Heart right ventricle (tissue), 16 donors: ENCODE measurements at regions not wholly inside any gene's neighbourhood (a gene's known extent, or its start where the extent isn't known, plus 50 kb on each side); places are given as distances from the start of the nearest gene placed in this dataset.
"Not testable (repeated sequence)": the region's sequence is repeated elsewhere in the genome, so short reads cannot be mapped to it uniquely, and the experiment has no call there.

Experiments used
- ATAC-seq, 8 donors: fragments of 200-7000 bp; cut with Tn5 transposase; one replicate each; pipeline ENCODE4 v1.9.1; 2020; ENCODE audit warnings: mild to moderate bottlenecking in 8 of 8, moderate library complexity in 8 of 8, moderate number of reproducible peaks in 1 of 8
- DNase-seq, 2 donors: peaks; one replicate each; pipeline ENCODE4 v3.0.0-alpha.2; 2020
- H3K27ac ChIP-seq, 10 donors: fragments of 200-600 bp; sonication (generic) in 2 of 10; one replicate each; pipeline versions ENCODE4 v1.5.0 to v1.8.0; 2020 to 2022; ENCODE audit warnings: mild to moderate bottlenecking in 3 of 10
- H3K27me3 ChIP-seq, 7 donors: fragments of 200-600 bp; one replicate each; pipeline ENCODE4 v1.8.0; 2021 to 2022; ENCODE audit warnings: mild to moderate bottlenecking in 2 of 7
- H3K36me3 ChIP-seq, 9 donors: fragments of 200-600 bp; sonication (generic) in 1 of 9; one replicate each; pipeline versions ENCODE4 v1.5.0 to v1.8.0; 2020 to 2022; ENCODE audit warnings: mild to moderate bottlenecking in 2 of 9
- H3K4me1 ChIP-seq, 9 donors: fragments of 200-600 bp; sonication (generic) in 1 of 9; one replicate each; pipeline versions ENCODE4 v1.5.0 to v1.8.0; 2020 to 2022; ENCODE audit warnings: mild to moderate bottlenecking in 4 of 9
- H3K4me3 ChIP-seq, 10 donors: fragments of 200-600 bp; sonication (generic) in 2 of 10; one replicate each; pipeline versions ENCODE4 v1.5.0 to v1.8.0; 2020 to 2022; ENCODE audit warnings: mild to moderate bottlenecking in 7 of 10, moderate library complexity in 2 of 10
- H3K9me3 ChIP-seq, 11 donors: fragments of 200-600 bp in 10 of 11; sonication (generic) in 2 of 11; one replicate each; pipeline versions ENCODE4 v1.5.0 to v1.8.0; 2013 to 2022; ENCODE audit warnings: mild to moderate bottlenecking in 2 of 11, control low read depth in 1 of 11, moderate library complexity in 1 of 11
- CTCF ChIP-seq, 9 donors: fragments of 200-600 bp; sonication (generic) in 2 of 9; IDR thresholded peaks; one replicate each; pipeline versions ENCODE4 v1.5.0 to v1.8.0; 2021 to 2022; ENCODE audit warnings: antibody characterized with exemption in 9 of 9, mild to moderate bottlenecking in 5 of 9, moderate library complexity in 1 of 9
- WGBS, 2 donors: extraction: QIAGEN DNeasy Blood & Tissue Kit; methylation state at CpG; one replicate each; pipeline ENCODE4 v1.1.7; 2013; ENCODE audit warnings: inconsistent platforms in 1 of 2; 5-methylcytosine and 5-hydroxymethylcytosine counted together
- intact Hi-C, 10 donors: fragments of 100-400 bp; cut with DNase I; formaldehyde crosslinking; loops; one replicate each; pipeline versions ENCODE4 v1.11.1 to v1.14.2; 2022
- donor health status: Arrhythmogenic right ventricular cardiomyopathy.
- donor health status: ischemic (EF 13 %, LVEDD 7.1; RV severe dilation, severe dysfunction).
- donor health status: healthy with polysubstance abuse.
- donor health status: DM: no; HTN: yes; CAD: no.
- donor health status: DM: no; HTN: no; CAD: no.
- donor health status: ischemic (EF 25% LVEDD 6.9; RV normal size, moderate dysfunction).
- donor health status: ischemic (EF 25% LVEDD 5.7; RV mildly dilated, moderate dysfunction).
- donor health status: healthy.
- donor health status: DM: yes; HTN: yes; CAD: no.
- donor health status: Ischemic cardiomyopathy.
- donor health status: ischemic (EF 35%, LVEDD 5.7; RV mildly dilated, moderate dysfunction).
- donor health status: nonischemic (EF 11% LVEDD 7.7; RV severe dilation, severe dysfunction).
- donor health status: DM: yes; HTN: yes; CAD: no.
- donor health status: PGD.
- donor health status: ischemic (EF 29% LVEDD 5.4; RV normal size, mild dysfunction).
- donor health status: nonischemic (EF 23%, LVEDD 6.1; RV moderate dilation, normal function).

DNA sequence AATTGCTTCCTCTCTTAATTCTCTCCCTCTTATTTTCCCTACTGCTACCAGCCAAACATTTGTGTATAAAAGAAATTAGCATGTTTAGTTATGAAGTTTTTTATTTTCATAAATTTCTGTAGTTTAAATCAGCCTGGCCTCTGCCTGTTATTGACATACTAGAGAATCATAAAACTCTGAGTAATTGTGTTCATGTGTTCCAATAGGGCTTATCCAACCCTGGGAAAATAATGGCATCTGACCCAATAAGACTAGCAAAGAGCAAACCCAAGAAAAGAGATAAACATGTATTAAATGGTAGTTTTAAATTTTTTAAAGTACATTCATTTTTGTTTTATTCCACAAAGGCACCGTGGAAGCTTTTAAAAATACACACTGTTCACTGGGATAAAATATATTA lies 404.3 kb downstream of the HLX start:
- Histone ChIP-seq H3K36me3 (no peaks in the 10 kb centered on the region), H3K4me3 (no peak overlapping the region), H3K9me3 (peaks cover 0 to 7% (median 0%) of the 10 kb centered on the region in 11 donors), H3K27me3 (no peaks in the 10 kb centered on the region), H3K27ac (no peak overlapping the region), H3K4me1 (peaks cover 0 to 7% (median 0%) of the 10 kb centered on the region in 9 donors)
- whole genome bisulfite sequencing, 2 donors: 57 to 82% methylated on average over 1 of the region's 1 CpG
- no peak for TF ChIP-seq CTCF (IDR thresholded peaks at IDR 0.05)
- intact Hi-C loops: loop anchor here in 1 of 10 donors (10.0 kb wide), 1 partner anchor 131 kb away; no protein-coding TSS in a partner anchor
- ATAC-seq (no peak), DNase-seq (no peak)

DNA sequence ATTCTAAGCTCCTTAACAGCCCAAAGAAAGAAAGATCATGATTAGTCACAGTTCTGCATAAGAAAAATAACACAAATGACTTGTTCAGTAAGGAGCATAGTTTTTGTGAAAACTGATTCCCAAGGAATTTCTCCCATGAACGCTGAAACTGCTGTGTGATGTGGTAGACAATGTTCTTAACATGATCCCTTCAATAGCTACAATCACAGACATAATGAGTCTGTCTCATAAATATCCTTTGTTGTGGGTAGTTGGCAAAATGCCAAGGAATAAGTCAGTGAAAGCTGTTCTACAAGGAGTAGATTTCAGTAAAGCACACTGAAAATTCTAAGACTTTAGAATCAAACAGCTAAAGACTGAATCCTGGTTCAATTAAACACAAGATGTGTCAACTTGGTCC lies 404.8 kb downstream of the HLX start:
- no peak for DNase-seq
- H3K27ac ChIP-seq: no peak overlapping the region
- no peaks in the 10 kb centered on the region for H3K36me3 ChIP-seq
- peaks cover 0 to 7% (median 0%) of the 10 kb centered on the region in 9 donors for H3K4me1 ChIP-seq
- WGBS, 2 donors: 26 to 34% methylated on average over 1 of the region's 1 CpG
- peaks cover 0 to 7% (median 0%) of the 10 kb centered on the region in 11 donors for H3K9me3 ChIP-seq
- H3K27me3 ChIP-seq: no peaks in the 10 kb centered on the region
- intact Hi-C loops: loop anchor here in 1 of 10 donors (10.0 kb wide), 1 partner anchor 131 kb away; no protein-coding TSS in a partner anchor
- no peak overlapping the region for H3K4me3 ChIP-seq
- ATAC-seq: no peak
- no peak for TF ChIP-seq CTCF (IDR thresholded peaks at IDR 0.05)

GRCh38 chr1:221284991-221285390 lies 405.7 kb downstream of the HLX start:
- H3K27me3 ChIP-seq, DNase-seq, H3K4me3 ChIP-seq, H3K36me3 ChIP-seq, H3K9me3 ChIP-seq, H3K27ac ChIP-seq, H3K4me1 ChIP-seq, ATAC-seq: not testable (repeated sequence)
- intact Hi-C loops: loop anchor here in 1 of 10 donors (10.0 kb wide), 1 partner anchor 130 kb away; no protein-coding TSS in a partner anchor
- 91 to 92% methylated on average over 14 of the region's 14 CpGs for whole genome bisulfite sequencing, 2 donors

GRCh38 chr1:221285458-221286210 lies 406.4 kb downstream of the HLX start:
- H3K36me3 ChIP-seq, H3K4me3 ChIP-seq, ATAC-seq, DNase-seq, H3K9me3 ChIP-seq, H3K27ac ChIP-seq, H3K27me3 ChIP-seq, H3K4me1 ChIP-seq: not testable (repeated sequence)
- 95 to 97% methylated on average over 35 to 45 of the region's 45 CpGs for WGBS, 2 donors
- intact Hi-C loops: loop anchor here in 1 of 10 donors (10.0 kb wide), 1 partner anchor 129 kb away; no protein-coding TSS in a partner anchor

DNA sequence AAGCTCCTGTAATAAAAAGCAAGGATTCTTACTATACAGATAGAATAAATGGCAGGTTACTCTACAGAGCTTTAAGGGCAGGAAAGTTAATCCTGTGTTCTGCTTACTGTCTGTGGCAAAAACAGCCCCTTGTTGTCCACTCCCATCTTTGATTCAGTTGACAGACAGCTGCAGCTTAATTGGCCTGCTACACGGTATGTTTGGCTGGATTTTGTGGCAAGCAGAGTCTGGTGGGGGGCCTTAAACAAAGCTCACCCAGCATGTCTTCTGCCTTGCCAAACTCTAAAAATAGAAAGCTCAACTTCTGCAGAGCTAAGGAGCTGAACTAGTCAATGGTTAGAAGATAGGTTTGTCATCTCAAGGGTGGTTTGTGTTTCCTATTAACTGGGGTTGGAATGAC lies 407.2 kb downstream of the HLX start:
- no peak overlapping the region for H3K27ac ChIP-seq
- H3K4me3 ChIP-seq: no peak overlapping the region
- no peak for TF ChIP-seq CTCF (IDR thresholded peaks at IDR 0.05)
- WGBS, 2 donors: 17 to 44% methylated on average over 1 of the region's 1 CpG
- no peak for DNase-seq
- no peaks in the 10 kb centered on the region for H3K36me3 ChIP-seq
- ATAC-seq: no peak
- H3K27me3 ChIP-seq: no peaks in the 10 kb centered on the region
- H3K4me1 ChIP-seq: peaks cover 0 to 7% (median 0%) of the 10 kb centered on the region in 9 donors
- intact Hi-C loops: loop anchor here in 1 of 10 donors (10.0 kb wide), 1 partner anchor 128 kb away; no protein-coding TSS in a partner anchor
- H3K9me3 ChIP-seq: peaks cover 0 to 6% (median 0%) of the 10 kb centered on the region in 11 donors
